ENCODE measurements at regions not wholly inside any gene's neighbourhood (a gene's known extent, or its start where the extent isn't known, plus 50 kb on each side); places are given as distances from the start of the nearest gene placed in this dataset.

- no TSS peak for BruUV-seq (replicated peaks)
- H3F3A ChIP-seq (ENCODE audit: insufficient read depth, low read depth), result no peaks in the 10 kb centered on the region
Measured at GRCh38 chr1:222385262-222385661, 162.6 kb downstream of the HHIPL2 start.

DNA sequence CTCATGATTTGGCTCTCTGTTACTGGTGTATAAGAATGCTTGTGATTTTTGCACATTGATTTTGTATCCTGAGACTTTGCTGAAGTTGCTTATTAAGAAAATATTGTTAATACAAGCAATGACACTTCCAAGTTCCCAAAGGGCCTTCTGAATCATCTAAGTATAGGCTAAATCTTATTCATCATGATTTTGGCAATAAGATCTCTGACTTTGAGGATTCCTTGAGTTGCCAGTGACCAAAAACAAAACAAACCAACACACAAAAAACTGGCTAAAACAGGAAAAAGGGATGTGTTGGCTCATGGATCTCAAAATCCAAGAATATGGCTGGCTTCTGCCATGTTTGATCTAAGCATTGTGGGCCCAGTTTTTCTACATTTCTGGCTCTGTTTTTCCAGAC, 163.4 kb downstream of the HHIPL2 start:
- intact Hi-C loops (cut with micrococcal nuclease; ENCODE audit: unreplicated experiment), result no loop called here
- no TSS peak for BruUV-seq (replicated peaks)
- CTCF ChIA-PET, result no interaction called here

More at GRCh38 chr1:222385262-222385661, 162.6 kb downstream of the HHIPL2 start:
- Histone ChIP-seq H3K4me1 (replicated peaks; ENCODE audit: insufficient read depth) (no peaks in the 10 kb centered on the region), H3K4me2 (no peak overlapping the region), H3K9me3 (ENCODE audit: insufficient read depth, low read depth) (no peaks in the 10 kb centered on the region; the same call in 1 of the 2 replicates), H2AFZ (no peak overlapping the region), H3K27me3 (ENCODE audit: insufficient read depth, low read depth) (no peaks in the 10 kb centered on the region), H3K4me3 (no peak overlapping the region), H3K27ac (no peak overlapping the region), H3K79me2 (ENCODE audit: low read depth) (no peaks in the 10 kb centered on the region), H3K9me2 (ENCODE audit: insufficient read depth) (no peaks in the 10 kb centered on the region), H4K20me1 (ENCODE audit: insufficient read depth) (no peaks in the 10 kb centered on the region), H3K36me3 (ENCODE audit: low read depth) (no peaks in the 10 kb centered on the region)
- DNase-seq, result no peak
- intact Hi-C loops (cut with micrococcal nuclease; ENCODE audit: unreplicated experiment), result no loop called here
- POLR2A ChIA-PET (ENCODE audit: unreplicated experiment), result no interaction called here
- no peak for TF ChIP-seq EZH2 (IDR thresholded peaks at IDR 0.05; ENCODE audit: low read depth)
- TF ChIP-seq, protein P1, sequence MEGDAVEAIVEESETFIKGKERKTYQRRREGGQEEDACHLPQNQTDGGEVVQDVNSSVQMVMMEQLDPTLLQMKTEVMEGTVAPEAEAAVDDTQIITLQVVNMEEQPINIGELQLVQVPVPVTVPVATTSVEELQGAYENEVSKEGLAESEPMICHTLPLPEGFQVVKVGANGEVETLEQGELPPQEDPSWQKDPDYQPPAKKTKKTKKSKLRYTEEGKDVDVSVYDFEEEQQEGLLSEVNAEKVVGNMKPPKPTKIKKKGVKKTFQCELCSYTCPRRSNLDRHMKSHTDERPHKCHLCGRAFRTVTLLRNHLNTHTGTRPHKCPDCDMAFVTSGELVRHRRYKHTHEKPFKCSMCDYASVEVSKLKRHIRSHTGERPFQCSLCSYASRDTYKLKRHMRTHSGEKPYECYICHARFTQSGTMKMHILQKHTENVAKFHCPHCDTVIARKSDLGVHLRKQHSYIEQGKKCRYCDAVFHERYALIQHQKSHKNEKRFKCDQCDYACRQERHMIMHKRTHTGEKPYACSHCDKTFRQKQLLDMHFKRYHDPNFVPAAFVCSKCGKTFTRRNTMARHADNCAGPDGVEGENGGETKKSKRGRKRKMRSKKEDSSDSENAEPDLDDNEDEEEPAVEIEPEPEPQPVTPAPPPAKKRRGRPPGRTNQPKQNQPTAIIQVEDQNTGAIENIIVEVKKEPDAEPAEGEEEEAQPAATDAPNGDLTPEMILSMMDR (conservative IDR thresholded peaks at IDR 0.05), result no peak
- CTCF ChIA-PET, result no interaction called here

DNA sequence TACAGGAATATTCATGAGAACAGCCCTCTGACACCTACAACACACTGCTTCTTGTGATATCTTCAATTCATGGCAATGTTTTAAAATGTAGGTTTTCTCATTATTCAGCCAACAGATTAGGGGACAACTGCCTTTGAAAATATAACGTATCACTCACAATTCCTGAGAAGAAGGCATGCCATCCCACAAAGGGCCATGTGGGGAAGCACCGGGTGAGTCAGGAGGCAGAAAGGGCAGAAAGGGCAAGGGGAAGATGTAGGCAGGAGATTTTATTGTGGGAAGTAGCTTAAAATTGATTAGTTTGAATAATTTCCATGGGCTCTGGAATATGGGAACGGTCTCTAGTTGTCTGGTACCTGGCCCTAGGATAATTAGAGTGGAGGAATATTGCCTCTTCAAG, 165.7 kb downstream of the HHIPL2 start:
- no peak for DNase-seq
- TF ChIP-seq, protein P1 (conservative IDR thresholded peaks at IDR 0.05), result no peak
- TF ChIP-seq EZH2 (IDR thresholded peaks at IDR 0.05; ENCODE audit: low read depth), result no peak

More for the DNA sequence above, 163.4 kb downstream of the HHIPL2 start:
- Histone ChIP-seq H4K20me1 (ENCODE audit: insufficient read depth) (no peaks in the 10 kb centered on the region), H3K36me3 (ENCODE audit: low read depth) (no peaks in the 10 kb centered on the region), H3F3A (ENCODE audit: insufficient read depth, low read depth) (no peaks in the 10 kb centered on the region), H3K4me3 (no peak overlapping the region), H3K4me2 (no peak overlapping the region), H3K9me3 (ENCODE audit: insufficient read depth, low read depth) (no peaks in the 10 kb centered on the region; the same call in 1 of the 2 replicates), H3K4me1 (replicated peaks; ENCODE audit: insufficient read depth) (no peaks in the 10 kb centered on the region), H2AFZ (no peak overlapping the region), H3K27me3 (ENCODE audit: insufficient read depth, low read depth) (no peaks in the 10 kb centered on the region), H3K79me2 (ENCODE audit: low read depth) (no peaks in the 10 kb centered on the region), H3K9me2 (ENCODE audit: insufficient read depth) (no peaks in the 10 kb centered on the region), H3K27ac (no peak overlapping the region)
- no peak for TF ChIP-seq EZH2 (IDR thresholded peaks at IDR 0.05; ENCODE audit: low read depth)
- TF ChIP-seq, protein P1 (conservative IDR thresholded peaks at IDR 0.05), result no peak
- DNase-seq, result no peak
- POLR2A ChIA-PET (ENCODE audit: unreplicated experiment), result no interaction called here

More for the DNA sequence above, 165.7 kb downstream of the HHIPL2 start:
- POLR2A ChIA-PET (ENCODE audit: unreplicated experiment), result no interaction called here
- Histone ChIP-seq H3K9me3 (ENCODE audit: insufficient read depth, low read depth) (no peaks in the 10 kb centered on the region; the same call in 1 of the 2 replicates), H2AFZ (no peak overlapping the region), H4K20me1 (ENCODE audit: insufficient read depth) (no peaks in the 10 kb centered on the region), H3K4me3 (no peak overlapping the region), H3K4me2 (no peak overlapping the region), H3K36me3 (ENCODE audit: low read depth) (no peaks in the 10 kb centered on the region), H3K9me2 (ENCODE audit: insufficient read depth) (no peaks in the 10 kb centered on the region), H3K27me3 (ENCODE audit: insufficient read depth, low read depth) (no peaks in the 10 kb centered on the region), H3K27ac (no peak overlapping the region), H3K79me2 (ENCODE audit: low read depth) (no peaks in the 10 kb centered on the region), H3F3A (ENCODE audit: insufficient read depth, low read depth) (no peaks in the 10 kb centered on the region), H3K4me1 (replicated peaks; ENCODE audit: insufficient read depth) (no peaks in the 10 kb centered on the region)
- no TSS peak for BruUV-seq (replicated peaks)
- intact Hi-C loops (cut with micrococcal nuclease; ENCODE audit: unreplicated experiment), result no loop called here
- CTCF ChIA-PET, result no interaction called here

Measured in PC-9 (cell line).